GM23338 (cell line): ENCODE measurements at regions not wholly inside any gene's neighbourhood (a gene's known extent, or its start where the extent isn't known, plus 50 kb on each side); places are given as distances from the start of the nearest gene placed in this dataset.

Experiments
- ATAC-seq: fragments of 200-7000 bp; cut with Tn5 transposase; 3 replicates; pipeline ENCODE4 v1.9.1; 2020
- DNase-seq: peaks from one replicate; pipeline ENCODE4 v3.0.0-alpha.2; 2015; ENCODE audit warnings: low spot score
- H2AFZ ChIP-seq: fragments of 200-600 bp; sonication (generic); 2 replicates; pipeline ENCODE4 v1.8.0; 2016; ENCODE audit warnings: antibody characterized with exemption, mild to moderate bottlenecking, moderate library complexity
- H3F3A ChIP-seq: fragments of 200-600 bp; sonication (generic); replicated peaks from 2 replicates; pipeline ENCODE4 v1.8.0; 2017; ENCODE audit warnings: antibody characterized with exemption, mixed run types, low read depth
- H3K27ac ChIP-seq: fragments of 200-600 bp; sonication (generic); 2 replicates; pipeline ENCODE4 v1.6.1; 2016; ENCODE audit warnings: low read depth
- H3K27me3 ChIP-seq: fragments of 200-600 bp; sonication (generic); 2 replicates; pipeline ENCODE4 v1.8.0; 2016; ENCODE audit warnings: mild to moderate bottlenecking, mixed run types, moderate library complexity; ENCODE audit not compliant: insufficient read depth
- H3K36me3 ChIP-seq: fragments of 200-600 bp; sonication (generic); 2 replicates; pipeline ENCODE4 v1.8.0; 2016; ENCODE audit warnings: mild to moderate bottlenecking; ENCODE audit not compliant: insufficient read depth
- H3K4me1 ChIP-seq: fragments of 200-600 bp; sonication (generic); 2 replicates; pipeline ENCODE4 v1.8.0; 2016; ENCODE audit warnings: mild to moderate bottlenecking, moderate library complexity; ENCODE audit not compliant: insufficient read depth
- H3K4me2 ChIP-seq: fragments of 200-600 bp; sonication (generic); 2 replicates; pipeline ENCODE4 v1.7.1; 2017; ENCODE audit warnings: mixed run types
- H3K4me3 ChIP-seq: fragments of 200-600 bp; sonication (generic); 2 replicates; pipeline ENCODE4 v1.6.1; 2016; ENCODE audit warnings: mixed run types
- H3K79me2 ChIP-seq: fragments of 200-600 bp; sonication (generic); replicated peaks from 2 replicates; pipeline ENCODE4 v1.8.0; 2017; ENCODE audit warnings: mild to moderate bottlenecking; ENCODE audit not compliant: insufficient read depth
- H3K9me2 ChIP-seq: fragments of 200-600 bp; sonication (generic); 2 replicates; pipeline ENCODE4 v1.8.0; 2017; ENCODE audit not compliant: insufficient read depth
- H4K20me1 ChIP-seq: fragments of 200-600 bp; sonication (generic); replicated peaks from 2 replicates; pipeline ENCODE4 v1.8.0; 2017; ENCODE audit warnings: mild to moderate bottlenecking; ENCODE audit not compliant: insufficient read depth
- H3K27ac Mint-ChIP-seq: 2 replicates; pipeline ENCODE4 v1.8.0; 2020; ENCODE audit warnings: inconsistent platforms, mild to moderate bottlenecking, moderate library complexity, mixed read lengths
- H3K27me3 Mint-ChIP-seq: 3 replicates; pipeline ENCODE4 v1.8.0; 2022; ENCODE audit warnings: low read depth, mild to moderate bottlenecking, moderate library complexity, mixed read lengths, inconsistent platforms; ENCODE audit not compliant: insufficient read depth, poor library complexity
- H3K36me3 Mint-ChIP-seq: 3 replicates; pipeline ENCODE4 v1.8.0; 2021; ENCODE audit warnings: low read depth, mild to moderate bottlenecking, inconsistent platforms, moderate library complexity, mixed read lengths
- H3K4me1 Mint-ChIP-seq: 3 replicates; pipeline ENCODE4 v1.8.0; 2020; ENCODE audit warnings: mild to moderate bottlenecking, inconsistent platforms, mixed read lengths
- H3K4me3 Mint-ChIP-seq: 3 replicates; pipeline ENCODE4 v1.8.0; 2021; ENCODE audit warnings: moderate library complexity, mild to moderate bottlenecking, inconsistent platforms, mixed read lengths
- H3K9me3 Mint-ChIP-seq: 3 replicates; pipeline ENCODE4 v1.8.0; 2020; ENCODE audit warnings: moderate library complexity, mild to moderate bottlenecking, inconsistent platforms, mixed read lengths
- CREB1 ChIP-seq: fragments of 250-450 bp; sonication (Bioruptor Pico); IDR thresholded peaks from 2 replicates; pipeline ENCODE4 v1.5.0; 2020; ENCODE audit warnings: low read depth, mild to moderate bottlenecking, moderate library complexity
- CTCF ChIP-seq, 2 experiments: fragments of 200-600 bp in 1 of 2; sonication (generic) in 1 of 2; conservative IDR thresholded peaks; 2 replicates each; pipeline versions ENCODE4 v1.5.1 to v1.6.1; 2016 to 2017; ENCODE audit warnings: antibody characterized with exemption in 2 of 2, low read depth in 2 of 2, mild to moderate bottlenecking in 2 of 2, moderate library complexity in 1 of 2
- ETS1 ChIP-seq: IDR thresholded peaks from 2 replicates; pipeline ENCODE4 v1.6.1; 2016; ENCODE audit warnings: antibody characterized with exemption
- EZH2 ChIP-seq: fragments of 200-600 bp; sonication (generic); IDR thresholded peaks from one replicate; pipeline ENCODE4 v1.8.0; 2017; ENCODE audit warnings: antibody characterized with exemption, mild to moderate bottlenecking, low read depth; ENCODE audit not compliant: unreplicated experiment
- EZH2phosphoT487 ChIP-seq: fragments of 200-600 bp; sonication (generic); IDR thresholded peaks from one replicate; pipeline ENCODE4 v1.8.1; 2018; ENCODE audit warnings: antibody characterized with exemption; ENCODE audit not compliant: unreplicated experiment
- JUNB ChIP-seq: IDR thresholded peaks from one replicate; pipeline ENCODE4 v1.6.1; 2016; ENCODE audit warnings: antibody characterized with exemption; ENCODE audit not compliant: unreplicated experiment
- REST ChIP-seq: IDR thresholded peaks from one replicate; pipeline ENCODE4 v1.6.1; 2018; ENCODE audit warnings: antibody characterized with exemption; ENCODE audit not compliant: unreplicated experiment
- STAT1 ChIP-seq: IDR thresholded peaks from one replicate; pipeline ENCODE4 v1.6.1; 2016; ENCODE audit warnings: antibody characterized with exemption; ENCODE audit not compliant: unreplicated experiment
- ZNF114 ChIP-seq: fragments of 250-450 bp; sonication (Bioruptor Pico); IDR thresholded peaks from 2 replicates; pipeline ENCODE4 v1.5.0; 2020; ENCODE audit warnings: mild to moderate bottlenecking, moderate library complexity
- ZNF331 ChIP-seq: fragments of 250-450 bp; sonication (Bioruptor Pico); IDR thresholded peaks from 2 replicates; pipeline ENCODE4 v1.5.0; 2020; ENCODE audit warnings: low read depth, mild to moderate bottlenecking, moderate library complexity
- ZNF462 ChIP-seq: fragments of 250-450 bp; sonication (Bioruptor Pico); IDR thresholded peaks from 2 replicates; pipeline ENCODE4 v1.5.0; 2020; ENCODE audit warnings: mild to moderate bottlenecking, moderate library complexity

- no peak overlapping the region for H3K27ac Mint-ChIP-seq
- H2AFZ ChIP-seq: no peak overlapping the region
- 0 out of 2 replicates have a peak, but pooled peaks cover 3% of the 10 kb centered on the region for H3K9me2 ChIP-seq
- peaks cover 7% of the 10 kb centered on the region for H3K27me3 Mint-ChIP-seq
- no peak overlapping the region for H3K4me3 ChIP-seq
- DNase-seq (no peak), ATAC-seq (no peak)
- H3K4me3 Mint-ChIP-seq: no peak overlapping the region
- H3K4me1 Mint-ChIP-seq: peaks cover 4% of the 10 kb centered on the region; the same call in 1 of the 3 replicates
- H3K27me3 ChIP-seq: no peaks in the 10 kb centered on the region
- H3K36me3 Mint-ChIP-seq: peaks cover 43% of the 10 kb centered on the region
- H3K27ac ChIP-seq: no peak overlapping the region
- no peaks in the 10 kb centered on the region for H3F3A ChIP-seq
- H3K36me3 ChIP-seq: no peaks in the 10 kb centered on the region; the same call in 1 of the 2 replicates
- no peaks in the 10 kb centered on the region for H3K4me1 ChIP-seq
- TF ChIP-seq ZNF331 (no peak), EZH2phosphoT487 (no peak), REST (no peak), EZH2 (no peak), ETS1 (no peak), CTCF (conservative IDR thresholded peaks at IDR 0.05; ENCODE audit: low read depth in 2 of 2) (no peak), STAT1 (no peak), JUNB (no peak), CREB1 (CRISPR knock-in tag) (no peak), ZNF462 (CRISPR knock-in tag) (no peak), ZNF114 (CRISPR knock-in tag) (no peak)
- H3K4me2 ChIP-seq: no peak overlapping the region
- H4K20me1 ChIP-seq: no peaks in the 10 kb centered on the region
- H3K79me2 ChIP-seq: no peaks in the 10 kb centered on the region
- peaks cover 53% of the 10 kb centered on the region for H3K9me3 Mint-ChIP-seq
Observed at GRCh38 chr5:9865574-9865973, 235.4 kb upstream of the TAS2R1 start.
